NCI-H524 (cell line): ENCODE measurements at regions not wholly inside any gene's neighbourhood (a gene's known extent, or its start where the extent isn't known, plus 50 kb on each side); places are given as distances from the start of the nearest gene placed in this dataset.
A peak's percentile ranks its signal among the peaks of the same experiment; 100 is the strongest.

Experiments used
- DNase-seq, 2 experiments: peaks; one replicate each; lab custom pipeline; 2025; lab: John Stamatoyannopoulos, UW

GRCh38 chr2:104447831-104448434 lies 406.0 kb upstream of the POU3F3 start:
- DNase-seq = no peak

- no peak for DNase-seq
Measured at GRCh38 chr2:104448661-104449440, 405.1 kb upstream of the POU3F3 start.

- DNase-seq = no peak
Measured at GRCh38 chr2:104452558-104452957, 401.4 kb upstream of the POU3F3 start.

- no peak for DNase-seq
Measured at GRCh38 chr2:104462731-104463130, 391.2 kb upstream of the POU3F3 start.

GRCh38 chr2:104465981-104466380 lies 387.9 kb upstream of the POU3F3 start:
- no peak for DNase-seq

- no peak for DNase-seq
Measured at GRCh38 chr2:104468846-104469245, 385.1 kb upstream of the POU3F3 start.

- no peak for DNase-seq
Measured at GRCh38 chr2:104472076-104472475, 381.8 kb upstream of the POU3F3 start.

- DNase-seq = no peak
Measured at GRCh38 chr2:104473546-104473945, 380.4 kb upstream of the POU3F3 start.

- DNase-seq = no peak
Measured at GRCh38 chr2:104474716-104475115, 379.2 kb upstream of the POU3F3 start.

- no peak for DNase-seq
Measured at GRCh38 chr2:104476075-104476474, 377.8 kb upstream of the POU3F3 start.

GRCh38 chr2:104476563-104476988 lies 377.3 kb upstream of the POU3F3 start:
- DNase-seq = no peak

GRCh38 chr2:104481341-104481740 lies 372.6 kb upstream of the POU3F3 start:
- no peak for DNase-seq

- DNase-seq = no peak
Measured at GRCh38 chr2:104487366-104487765, 366.5 kb upstream of the POU3F3 start.

- DNase-seq = no peak
Measured at GRCh38 chr2:104493698-104494097, 360.2 kb upstream of the POU3F3 start.

GRCh38 chr2:104501342-104501741 lies 352.6 kb upstream of the POU3F3 start:
- no peak for DNase-seq

GRCh38 chr2:104501929-104502328 lies 352.0 kb upstream of the POU3F3 start:
- DNase-seq = no peak

- DNase-seq = no peak
Measured at GRCh38 chr2:104502901-104503300, 351.0 kb upstream of the POU3F3 start.

GRCh38 chr2:104504331-104505073 lies 349.4 kb upstream of the POU3F3 start:
- no peak for DNase-seq

GRCh38 chr2:104518256-104518655 lies 335.7 kb upstream of the POU3F3 start:
- no peak for DNase-seq

GRCh38 chr2:104521247-104521646 lies 332.7 kb upstream of the POU3F3 start:
- peak; percentile 12 to 60 for DNase-seq

GRCh38 chr2:104523921-104524320 lies 330.0 kb upstream of the POU3F3 start:
- no peak for DNase-seq

- DNase-seq = no peak
Measured at GRCh38 chr2:104528101-104528500, 325.8 kb upstream of the POU3F3 start.

GRCh38 chr2:104531122-104531521 lies 322.8 kb upstream of the POU3F3 start:
- no peak for DNase-seq
